ENCODE measurements at regions not wholly inside any gene's neighbourhood (a gene's known extent, or its start where the extent isn't known, plus 50 kb on each side); places are given as distances from the start of the nearest gene placed in this dataset.

- Histone ChIP-seq H3K9me3 (no peaks in the 10 kb centered on the region), H3K4me3 (no peak overlapping the region), H3K4me1 (peaks cover 0 to 4% (median 0%) of the 10 kb centered on the region in 9 donors), H3K27ac (no peak overlapping the region), H3K36me3 (no peaks in the 10 kb centered on the region), H3K27me3 (no peaks in the 10 kb centered on the region)
- WGBS, 2 donors, result 87 to 89% methylated on average over 1 of the region's 1 CpG
- no peak for TF ChIP-seq CTCF (IDR thresholded peaks at IDR 0.05)
- no peak for ATAC-seq
- intact Hi-C loops (cut with DNase I), result no loop called here
- no peak for DNase-seq
Observed at GRCh38 chr2:217107480-217107879, 247.6 kb upstream of the TNP1 start.

- DNase-seq (no peak), ATAC-seq (no peak)
- no peaks in the 10 kb centered on the region for H3K36me3 ChIP-seq
- no peaks in the 10 kb centered on the region for H3K27me3 ChIP-seq
- H3K4me1 ChIP-seq, result peaks cover 0 to 4% (median 0%) of the 10 kb centered on the region in 9 donors
- no peak overlapping the region for H3K27ac ChIP-seq
- TF ChIP-seq CTCF (IDR thresholded peaks at IDR 0.05), result peak in 4 of 9 donors; percentile 7 to 34 (median 24)
- WGBS, 2 donors, result 89 to 93% methylated on average over 3 of the region's 3 CpGs
- H3K4me3 ChIP-seq, result no peak overlapping the region
- no peaks in the 10 kb centered on the region for H3K9me3 ChIP-seq
- intact Hi-C loops (cut with DNase I), result no loop called here
Observed at GRCh38 chr2:217106650-217107014, 246.8 kb upstream of the TNP1 start.

GRCh38 chr2:217105733-217106649 is 246.1 kb upstream of the TNP1 start:
- ATAC-seq (no peak), DNase-seq (no peak)
- Histone ChIP-seq H3K4me3 (no peak overlapping the region), H3K36me3 (no peaks in the 10 kb centered on the region), H3K9me3 (no peaks in the 10 kb centered on the region), H3K27me3 (no peaks in the 10 kb centered on the region), H3K27ac (peak overlapping the region in 1 of 10 donors; percentile 11), H3K4me1 (peaks cover 0 to 4% (median 0%) of the 10 kb centered on the region in 9 donors)
- WGBS, 2 donors, result 84 to 89% methylated on average over 5 of the region's 5 CpGs
- no peak for TF ChIP-seq CTCF (IDR thresholded peaks at IDR 0.05)
- intact Hi-C loops (cut with DNase I), result no loop called here

GRCh38 chr2:217103752-217104545 is 244.1 kb upstream of the TNP1 start:
- TF ChIP-seq CTCF (IDR thresholded peaks at IDR 0.05), result no peak
- no peak for ATAC-seq
- Histone ChIP-seq H3K4me3 (no peak overlapping the region), H3K27me3 (no peaks in the 10 kb centered on the region), H3K36me3 (no peaks in the 10 kb centered on the region), H3K9me3 (no peaks in the 10 kb centered on the region), H3K4me1 (peaks cover 0 to 8% (median 0%) of the 10 kb centered on the region in 9 donors), H3K27ac (no peak overlapping the region)
- intact Hi-C loops (cut with DNase I), result no loop called here
- DNase-seq, result no peak
- WGBS, 2 donors, result 88 to 90% methylated on average over 4 of the region's 4 CpGs
